Choroid plexus epithelial cell (primary cell): ENCODE measurements at regions not wholly inside any gene's neighbourhood (a gene's known extent, or its start where the extent isn't known, plus 50 kb on each side); places are given as distances from the start of the nearest gene placed in this dataset.
"Not testable (repeated sequence)": the region's sequence is repeated elsewhere in the genome, so short reads cannot be mapped to it uniquely, and the experiment has no call there.

Experiments
- DNase-seq: peaks from one replicate; pipeline ENCODE4 v3.0.0-alpha.2; 2010; ENCODE audit warnings: low read depth
- H3K4me3 ChIP-seq: 2 replicates; pipeline ENCODE4 v1.5.1; 2011; ENCODE audit warnings: low read depth, mild to moderate bottlenecking, control low read depth, low read length, moderate library complexity
- CTCF ChIP-seq: conservative IDR thresholded peaks from 2 replicates; pipeline ENCODE4 v1.5.1; 2011; ENCODE audit warnings: low read depth, mild to moderate bottlenecking, control low read depth, inconsistent platforms, low read length, moderate library complexity

DNA sequence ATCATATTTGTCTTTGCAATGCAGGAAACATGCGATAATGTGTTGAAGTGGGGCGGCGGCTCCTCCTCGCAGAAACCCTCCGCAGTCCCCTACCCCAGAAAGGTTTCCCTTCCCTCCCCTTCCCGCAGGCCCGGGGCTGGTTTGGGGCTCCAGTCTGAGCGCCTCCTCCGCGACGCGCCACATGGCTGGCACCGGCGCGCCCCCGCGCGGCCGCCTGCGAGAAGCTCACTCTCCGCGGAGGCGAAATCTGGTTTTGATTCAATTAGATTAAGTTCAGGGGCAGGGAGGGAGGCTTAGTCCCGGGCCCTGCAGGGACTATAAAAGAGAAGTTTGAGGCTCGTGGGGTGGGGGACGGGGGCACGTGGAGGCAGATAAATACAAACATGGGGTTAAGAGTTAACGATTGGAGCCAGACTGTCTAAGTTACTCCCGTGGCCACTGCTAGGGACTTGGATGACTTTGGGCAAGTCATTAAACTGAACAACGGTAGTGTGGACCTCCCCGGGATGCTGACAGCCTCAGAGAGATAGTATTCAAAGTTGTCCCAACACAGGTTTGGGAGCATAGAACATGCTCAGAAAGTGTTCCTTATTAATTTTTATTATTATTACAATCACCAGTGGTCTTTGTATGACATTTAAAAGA lies 69.4 kb downstream of the MSX2 start:
- no peak overlapping the region for H3K4me3 ChIP-seq
- TF ChIP-seq CTCF: peak; percentile 77
- peak; percentile 67 for DNase-seq

GRCh38 chr5:174793076-174793475 lies 68.7 kb downstream of the MSX2 start:
- TF ChIP-seq CTCF: no peak
- DNase-seq: no peak
- no peak overlapping the region for H3K4me3 ChIP-seq

DNA sequence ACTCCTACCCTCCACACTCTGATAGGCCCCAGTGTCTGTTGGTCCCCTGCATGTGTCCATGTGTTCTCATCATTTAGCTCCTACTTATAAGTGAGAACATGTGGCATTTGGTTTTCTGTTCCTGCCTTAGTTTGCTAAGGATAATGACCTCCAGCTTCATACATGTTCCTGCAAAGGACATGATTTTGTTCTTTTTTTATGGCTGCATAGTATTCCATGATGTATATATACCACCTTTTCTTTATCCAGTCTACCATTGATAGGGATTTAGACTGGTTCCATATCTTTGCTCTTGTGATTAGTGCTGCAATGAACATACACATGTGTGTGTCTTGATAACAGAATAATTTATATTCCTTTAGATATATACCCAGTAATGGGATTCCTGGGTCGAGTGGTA lies 67.9 kb downstream of the MSX2 start:
- H3K4me3 ChIP-seq: not testable (repeated sequence)

GRCh38 chr5:174790906-174791305 lies 66.5 kb downstream of the MSX2 start:
- no peak for TF ChIP-seq CTCF
- DNase-seq: no peak
- no peak overlapping the region for H3K4me3 ChIP-seq

More for the DNA sequence above, 67.9 kb downstream of the MSX2 start:
- DNase-seq: not testable (repeated sequence)

GRCh38 chr5:174789596-174789995 lies 65.2 kb downstream of the MSX2 start:
- no peak for TF ChIP-seq CTCF
- no peak overlapping the region for H3K4me3 ChIP-seq
- no peak for DNase-seq

DNA sequence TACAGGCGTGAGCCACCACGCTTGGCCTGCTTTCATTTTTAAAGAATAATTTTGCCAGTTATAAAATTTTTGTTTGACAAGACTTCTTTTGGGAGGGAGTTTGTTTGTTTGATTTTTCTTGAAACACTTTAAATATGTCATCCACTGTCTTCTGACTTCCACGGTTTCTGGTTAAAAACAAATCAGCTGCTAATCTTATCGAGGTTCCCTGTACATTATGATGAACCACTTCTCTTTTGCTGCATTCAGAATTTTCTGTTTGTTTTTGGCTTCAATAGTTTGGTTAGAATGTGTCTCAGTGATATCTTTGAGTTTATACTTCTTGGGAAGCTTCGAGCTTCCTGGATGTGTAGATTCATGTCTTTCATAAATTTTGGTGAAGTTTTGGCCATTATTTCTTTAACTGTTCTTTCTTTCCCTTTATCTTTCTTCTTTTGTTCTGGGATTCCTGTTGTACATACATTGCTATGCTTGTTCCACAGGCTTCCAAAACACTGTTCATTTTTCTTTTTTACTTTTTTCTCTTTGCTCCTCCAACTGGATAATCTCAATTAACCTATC lies 60.8 kb downstream of the MSX2 start:
- H3K4me3 ChIP-seq: no peak overlapping the region
- DNase-seq: no peak
- TF ChIP-seq CTCF: no peak
